ENCODE measurements at regions not wholly inside any gene's neighbourhood (a gene's known extent, or its start where the extent isn't known, plus 50 kb on each side); places are given as distances from the start of the nearest gene placed in this dataset.

GRCh38 chr5:26323794-26324193 lies 714.6 kb downstream of the CDH9 start:
- H3K4me3 ChIP-seq (ENCODE audit: low read length) = no peak overlapping the region
- no peak overlapping the region for H3K27ac ChIP-seq (ENCODE audit: low read depth, low read length)
- H3K9ac ChIP-seq (ENCODE audit: low read depth, low read length) = no peak overlapping the region
- no peaks in the 10 kb centered on the region for H3K9me3 ChIP-seq (ENCODE audit: insufficient read depth, low read depth, low read length)
- WGBS = 97% methylated on average over 13 of the region's 13 CpGs
- H3K36me3 ChIP-seq (ENCODE audit: insufficient read depth, low read length) = no peaks in the 10 kb centered on the region
- H3K4me1 ChIP-seq (ENCODE audit: insufficient read depth, low read length) = no peaks in the 10 kb centered on the region
- no peaks in the 10 kb centered on the region for H3K27me3 ChIP-seq (ENCODE audit: insufficient read depth, low read length)

- Histone ChIP-seq H3K9ac (ENCODE audit: low read depth, low read length) (no peak overlapping the region), H3K4me3 (ENCODE audit: low read length) (no peak overlapping the region), H3K27ac (ENCODE audit: low read depth, low read length) (no peak overlapping the region), H3K4me1 (ENCODE audit: insufficient read depth, low read length) (no peaks in the 10 kb centered on the region), H3K36me3 (ENCODE audit: insufficient read depth, low read length) (no peaks in the 10 kb centered on the region), H3K9me3 (ENCODE audit: insufficient read depth, low read depth, low read length) (no peaks in the 10 kb centered on the region), H3K27me3 (ENCODE audit: insufficient read depth, low read length) (no peaks in the 10 kb centered on the region)
- 95% methylated on average over 2 of the region's 2 CpGs for WGBS
Observed at GRCh38 chr5:26321278-26321677, 717.1 kb downstream of the CDH9 start.

- Histone ChIP-seq H3K27ac (ENCODE audit: low read depth, low read length) (no peak overlapping the region), H3K9me3 (ENCODE audit: insufficient read depth, low read depth, low read length) (no peaks in the 10 kb centered on the region), H3K36me3 (ENCODE audit: insufficient read depth, low read length) (no peaks in the 10 kb centered on the region), H3K4me3 (ENCODE audit: low read length) (no peak overlapping the region), H3K27me3 (ENCODE audit: insufficient read depth, low read length) (no peaks in the 10 kb centered on the region), H3K4me1 (ENCODE audit: insufficient read depth, low read length) (no peaks in the 10 kb centered on the region), H3K9ac (ENCODE audit: low read depth, low read length) (no peak overlapping the region)
- WGBS = no CpG with 5 or more reads among the region's 2 CpGs
Observed at GRCh38 chr5:26310415-26310814, 728.0 kb downstream of the CDH9 start.

- 89% methylated on average over 1 of the region's 1 CpG for WGBS
- no peak overlapping the region for H3K9ac ChIP-seq (ENCODE audit: low read depth, low read length)
- no peak overlapping the region for H3K27ac ChIP-seq (ENCODE audit: low read depth, low read length)
- H3K4me1 ChIP-seq (ENCODE audit: insufficient read depth, low read length) = no peaks in the 10 kb centered on the region
- no peaks in the 10 kb centered on the region for H3K36me3 ChIP-seq (ENCODE audit: insufficient read depth, low read length)
- no peaks in the 10 kb centered on the region for H3K9me3 ChIP-seq (ENCODE audit: insufficient read depth, low read depth, low read length)
- no peaks in the 10 kb centered on the region for H3K27me3 ChIP-seq (ENCODE audit: insufficient read depth, low read length)
- H3K4me3 ChIP-seq (ENCODE audit: low read length) = no peak overlapping the region
Observed at GRCh38 chr5:26295541-26295940, 742.8 kb downstream of the CDH9 start.

DNA sequence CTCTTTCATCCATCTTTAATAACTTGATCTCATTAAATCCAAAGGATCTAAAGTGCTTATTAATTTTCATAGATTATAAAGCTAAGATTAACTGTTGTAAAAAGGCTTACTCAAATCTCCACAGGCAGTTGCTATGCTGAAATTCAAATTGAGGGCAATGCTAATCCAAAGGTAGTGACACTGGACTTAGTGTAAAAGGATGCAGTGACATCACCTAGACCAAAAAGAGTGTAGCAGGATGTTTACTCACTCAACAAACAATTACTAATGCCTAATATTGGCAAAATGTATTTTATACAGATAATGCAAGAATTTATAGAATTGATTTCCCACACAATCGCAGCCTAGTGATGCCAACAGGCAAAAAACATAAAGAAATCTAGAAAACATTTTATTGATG lies 756.2 kb downstream of the CDH9 start:
- Histone ChIP-seq H3K9me3 (ENCODE audit: insufficient read depth, low read depth, low read length) (no peaks in the 10 kb centered on the region), H3K27ac (ENCODE audit: low read depth, low read length) (no peak overlapping the region), H3K36me3 (ENCODE audit: insufficient read depth, low read length) (no peaks in the 10 kb centered on the region), H3K4me3 (ENCODE audit: low read length) (no peak overlapping the region), H3K4me1 (ENCODE audit: insufficient read depth, low read length) (no peaks in the 10 kb centered on the region), H3K9ac (ENCODE audit: low read depth, low read length) (no peak overlapping the region), H3K27me3 (ENCODE audit: insufficient read depth, low read length) (no peaks in the 10 kb centered on the region)
- 100% methylated on average over 1 of the region's 1 CpG for whole genome bisulfite sequencing

- Histone ChIP-seq H3K36me3 (ENCODE audit: insufficient read depth, low read length) (no peaks in the 10 kb centered on the region), H3K27me3 (ENCODE audit: insufficient read depth, low read length) (no peaks in the 10 kb centered on the region), H3K9ac (ENCODE audit: low read depth, low read length) (no peak overlapping the region), H3K4me1 (ENCODE audit: insufficient read depth, low read length) (no peaks in the 10 kb centered on the region), H3K4me3 (ENCODE audit: low read length) (no peak overlapping the region), H3K27ac (ENCODE audit: low read depth, low read length) (no peak overlapping the region), H3K9me3 (ENCODE audit: insufficient read depth, low read depth, low read length) (no peaks in the 10 kb centered on the region)
- 71% methylated on average over 2 of the region's 2 CpGs for WGBS
Observed at GRCh38 chr5:26278078-26278477, 760.3 kb downstream of the CDH9 start.

DNA sequence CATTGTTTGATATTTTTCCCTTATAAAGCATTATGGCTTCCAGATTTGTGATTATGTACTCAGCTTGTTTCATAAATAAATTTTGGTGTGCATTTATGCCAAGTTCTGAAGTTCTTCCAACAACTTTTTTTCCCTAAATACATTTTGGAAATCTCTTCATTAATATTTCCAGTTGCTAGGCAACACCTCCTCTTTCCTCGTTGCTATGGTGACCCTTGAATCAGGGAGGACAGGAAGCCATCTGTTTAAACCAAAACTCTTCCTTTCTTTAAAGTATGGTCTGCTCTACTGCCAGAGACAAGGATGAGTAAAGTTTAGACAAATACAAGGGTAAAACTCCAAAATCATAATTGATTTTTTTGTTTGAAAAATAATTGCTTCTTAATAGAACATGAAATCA lies 779.3 kb downstream of the CDH9 start:
- H3K27ac ChIP-seq (ENCODE audit: low read depth, low read length) = no peak overlapping the region
- no peak overlapping the region for H3K9ac ChIP-seq (ENCODE audit: low read depth, low read length)
- WGBS = 82% methylated on average over 1 of the region's 1 CpG

DNA sequence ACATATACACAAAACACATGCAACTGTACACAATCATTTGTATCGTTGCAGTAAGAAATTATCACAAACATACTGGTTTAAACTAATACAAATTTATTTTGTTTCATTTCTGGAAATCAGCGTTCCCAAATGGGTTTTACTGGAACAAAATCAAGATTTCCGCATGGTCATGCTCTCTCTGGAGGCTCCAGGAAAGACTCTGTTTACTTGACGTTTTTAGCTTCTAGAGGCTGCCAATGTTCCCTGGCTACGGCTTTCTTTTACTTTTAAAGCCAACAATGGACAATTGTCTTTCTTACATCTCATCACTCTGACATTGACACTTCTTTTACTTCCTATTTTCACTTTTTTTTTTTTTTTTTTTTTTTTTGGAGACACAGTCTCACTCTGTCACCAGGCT lies 793.1 kb downstream of the CDH9 start:
- Histone ChIP-seq H3K9ac (ENCODE audit: low read depth, low read length) (no peak overlapping the region), H3K4me3 (ENCODE audit: low read length) (no peak overlapping the region), H3K9me3 (ENCODE audit: insufficient read depth, low read depth, low read length) (peaks cover 7% of the 10 kb centered on the region; the same call in 1 of the 2 replicates), H3K27me3 (ENCODE audit: insufficient read depth, low read length) (no peaks in the 10 kb centered on the region), H3K4me1 (ENCODE audit: insufficient read depth, low read length) (no peaks in the 10 kb centered on the region), H3K36me3 (ENCODE audit: insufficient read depth, low read length) (no peaks in the 10 kb centered on the region), H3K27ac (ENCODE audit: low read depth, low read length) (no peak overlapping the region)
- 97% methylated on average over 5 of the region's 5 CpGs for WGBS

More for the DNA sequence above, 779.3 kb downstream of the CDH9 start:
- Histone ChIP-seq H3K36me3 (ENCODE audit: insufficient read depth, low read length) (no peaks in the 10 kb centered on the region), H3K4me1 (ENCODE audit: insufficient read depth, low read length) (no peaks in the 10 kb centered on the region), H3K4me3 (ENCODE audit: low read length) (no peak overlapping the region), H3K9me3 (ENCODE audit: insufficient read depth, low read depth, low read length) (peaks cover 3% of the 10 kb centered on the region; the same call in 1 of the 2 replicates), H3K27me3 (ENCODE audit: insufficient read depth, low read length) (no peaks in the 10 kb centered on the region)

GRCh38 chr5:26239588-26239987 lies 798.8 kb downstream of the CDH9 start:
- Histone ChIP-seq H3K9me3 (ENCODE audit: insufficient read depth, low read depth, low read length) (peaks cover 7% of the 10 kb centered on the region; the same call in 1 of the 2 replicates), H3K36me3 (ENCODE audit: insufficient read depth, low read length) (no peaks in the 10 kb centered on the region), H3K27ac (ENCODE audit: low read depth, low read length) (no peak overlapping the region), H3K4me3 (ENCODE audit: low read length) (no peak overlapping the region), H3K4me1 (ENCODE audit: insufficient read depth, low read length) (no peaks in the 10 kb centered on the region), H3K27me3 (ENCODE audit: insufficient read depth, low read length) (no peaks in the 10 kb centered on the region), H3K9ac (ENCODE audit: low read depth, low read length) (no peak overlapping the region)
- WGBS = 81% methylated on average over 2 of the region's 4 CpGs

- H3K27me3 ChIP-seq (ENCODE audit: insufficient read depth, low read length) = no peaks in the 10 kb centered on the region
- WGBS = 98% methylated on average over 18 of the region's 18 CpGs
Observed at GRCh38 chr5:26237489-26237888, 800.9 kb downstream of the CDH9 start.

DNA sequence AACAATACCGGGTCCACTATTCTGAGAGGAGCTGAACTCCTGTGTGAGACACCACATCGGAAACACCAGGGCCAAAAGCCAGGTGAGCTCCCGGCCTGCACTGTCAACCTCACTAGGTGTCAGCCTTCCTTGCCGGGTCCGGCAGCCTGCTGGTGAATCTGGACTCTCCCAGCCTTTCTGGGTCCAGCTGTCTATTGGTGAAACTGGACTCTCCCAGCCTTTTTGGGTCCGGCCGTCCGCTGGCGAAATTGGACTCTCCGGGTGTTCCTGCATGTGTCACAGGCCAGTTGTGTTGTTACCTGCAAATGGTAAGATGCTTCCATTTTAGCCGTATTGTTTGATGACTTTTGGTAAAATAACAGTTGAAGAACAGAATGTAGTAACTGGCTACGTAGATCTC lies 801.5 kb downstream of the CDH9 start:
- Histone ChIP-seq H3K27ac (ENCODE audit: low read depth, low read length) (no peak overlapping the region), H3K27me3 (ENCODE audit: insufficient read depth, low read length) (no peaks in the 10 kb centered on the region), H3K4me1 (ENCODE audit: insufficient read depth, low read length) (no peaks in the 10 kb centered on the region), H3K4me3 (ENCODE audit: low read length) (no peak overlapping the region), H3K9ac (ENCODE audit: low read depth, low read length) (no peak overlapping the region), H3K36me3 (ENCODE audit: insufficient read depth, low read length) (no peaks in the 10 kb centered on the region), H3K9me3 (ENCODE audit: insufficient read depth, low read depth, low read length) (peaks cover 7% of the 10 kb centered on the region; the same call in 1 of the 2 replicates)
- 95% methylated on average over 12 of the region's 12 CpGs for WGBS

More at GRCh38 chr5:26237489-26237888, 800.9 kb downstream of the CDH9 start:
- H3K4me1 ChIP-seq (ENCODE audit: insufficient read depth, low read length) = no peaks in the 10 kb centered on the region
- no peaks in the 10 kb centered on the region for H3K36me3 ChIP-seq (ENCODE audit: insufficient read depth, low read length)
- peaks cover 7% of the 10 kb centered on the region; the same call in 1 of the 2 replicates for H3K9me3 ChIP-seq (ENCODE audit: insufficient read depth, low read depth, low read length)
- H3K27ac ChIP-seq (ENCODE audit: low read depth, low read length) = no peak overlapping the region
- H3K9ac ChIP-seq (ENCODE audit: low read depth, low read length) = no peak overlapping the region
- no peak overlapping the region for H3K4me3 ChIP-seq (ENCODE audit: low read length)

DNA sequence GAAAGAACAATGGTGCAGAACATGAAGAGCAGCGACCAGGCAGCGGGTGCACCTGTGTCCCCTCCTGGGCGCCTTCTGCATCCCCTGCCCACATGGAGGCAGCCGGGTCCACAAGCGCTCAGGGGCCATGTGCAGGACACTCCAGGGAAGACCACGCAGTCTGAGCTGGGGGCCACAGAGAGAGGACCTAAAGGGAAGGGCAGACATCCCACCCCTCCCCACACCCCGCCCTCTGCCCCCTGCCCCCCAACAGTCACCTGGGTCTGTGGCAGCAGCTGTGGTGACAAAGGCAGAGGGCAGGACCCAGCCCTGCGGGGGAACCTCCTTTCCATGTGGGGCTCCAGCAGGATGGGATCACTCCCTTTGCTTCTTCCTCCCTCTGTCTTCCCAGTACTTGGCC lies 805.7 kb downstream of the CDH9 start:
- H3K27me3 ChIP-seq (ENCODE audit: insufficient read depth, low read length) = no peaks in the 10 kb centered on the region
- H3K9me3 ChIP-seq (ENCODE audit: insufficient read depth, low read depth, low read length) = no peaks in the 10 kb centered on the region
- H3K4me1 ChIP-seq (ENCODE audit: insufficient read depth, low read length) = no peaks in the 10 kb centered on the region
- WGBS = 79% methylated on average over 7 of the region's 8 CpGs
- H3K27ac ChIP-seq (ENCODE audit: low read depth, low read length) = no peak overlapping the region
- H3K9ac ChIP-seq (ENCODE audit: low read depth, low read length) = no peak overlapping the region
- H3K4me3 ChIP-seq (ENCODE audit: low read length) = no peak overlapping the region
- no peaks in the 10 kb centered on the region for H3K36me3 ChIP-seq (ENCODE audit: insufficient read depth, low read length)
